WTC11 (cell line): ENCODE measurements at regions not wholly inside any gene's neighbourhood (a gene's known extent, or its start where the extent isn't known, plus 50 kb on each side); places are given as distances from the start of the nearest gene placed in this dataset.
A peak's percentile ranks its signal among the peaks of the same experiment; 100 is the strongest.

Source experiments
- ATAC-seq: fragments of 200-7000 bp; cut with Tn5 transposase; 2 replicates; pipeline ENCODE4 v1.10.0; 2021; ENCODE audit warnings: mild to moderate bottlenecking, moderate library complexity
- CTCF ChIA-PET: fragments of 300-600 bp; sonication (Branson Sonifier 250); formaldehyde crosslinking; loops from one replicate; lab custom pipeline; 2021; ENCODE audit warnings: antibody characterized with exemption; lab: Charles Lee
- POLR2A ChIA-PET: fragments of 350-600 bp; sonication (Branson Sonifier 250); formaldehyde crosslinking; loops from one replicate; lab custom pipeline; 2021; ENCODE audit warnings: antibody characterized with exemption; lab: Charles Lee
- DNase-seq: peaks from one replicate; pipeline ENCODE4 v3.0.0; 2021; ENCODE audit warnings: low spot score
- H3K27ac Mint-ChIP-seq: 2 replicates; pipeline ENCODE4 v1.8.0; 2021; ENCODE audit warnings: mixed read lengths
- H3K27me3 Mint-ChIP-seq: 2 replicates; pipeline ENCODE4 v1.8.0; 2021; ENCODE audit warnings: low read depth, mild to moderate bottlenecking, moderate library complexity, mixed read lengths
- H3K36me3 Mint-ChIP-seq: 2 replicates; pipeline ENCODE4 v1.8.0; 2021; ENCODE audit warnings: mixed read lengths
- H3K4me1 Mint-ChIP-seq: 2 replicates; pipeline ENCODE4 v1.8.0; 2022; ENCODE audit warnings: mixed read lengths
- H3K4me3 Mint-ChIP-seq: 2 replicates; pipeline ENCODE4 v1.8.0; 2021; ENCODE audit warnings: mild to moderate bottlenecking, moderate library complexity, mixed read lengths
- H3K9me3 Mint-ChIP-seq: 2 replicates; pipeline ENCODE4 v1.8.0; 2021; ENCODE audit warnings: mixed read lengths
- ELF4 ChIP-seq: sonication (generic); formaldehyde crosslinking; IDR thresholded peaks from 2 replicates; pipeline ENCODE4 v1.8.1; 2022; ENCODE audit warnings: low read depth, mild to moderate bottlenecking, moderate library complexity, missing genetic modification reagents
- GABPB1 ChIP-seq: sonication (generic); formaldehyde crosslinking; IDR thresholded peaks from 2 replicates; pipeline ENCODE4 v1.8.1; 2023; ENCODE audit warnings: mild to moderate bottlenecking, missing genetic modification reagents
- JAZF1 ChIP-seq: fragments of 250-450 bp; sonication (Bioruptor Pico); IDR thresholded peaks from 2 replicates; pipeline ENCODE4 v1.9.0; 2021; ENCODE audit warnings: moderate library complexity, mild to moderate bottlenecking, inconsistent platforms
- KAT7 ChIP-seq: sonication (generic); formaldehyde crosslinking; IDR thresholded peaks from 2 replicates; pipeline ENCODE4 v1.8.1; 2023; ENCODE audit warnings: missing genetic modification reagents, mild to moderate bottlenecking, borderline replicate concordance
- TCF7 ChIP-seq: sonication (generic); formaldehyde crosslinking; IDR thresholded peaks from 2 replicates; pipeline ENCODE4 v1.8.0; 2022; ENCODE audit warnings: mild to moderate bottlenecking, low read depth, missing genetic modification reagents, moderate library complexity
- ZNF396 ChIP-seq: fragments of 250-450 bp; sonication (Bioruptor Pico); IDR thresholded peaks from 2 replicates; pipeline ENCODE4 v1.8.0; 2021; ENCODE audit warnings: mild to moderate bottlenecking, moderate library complexity, borderline replicate concordance
- ZNF532 ChIP-seq: fragments of 250-450 bp; sonication (Bioruptor Pico); IDR thresholded peaks from 2 replicates; pipeline ENCODE4 v1.9.0; 2021; ENCODE audit warnings: mild to moderate bottlenecking, borderline replicate concordance
- ZNF671 ChIP-seq: fragments of 250-450 bp; sonication (Bioruptor Pico); IDR thresholded peaks from 2 replicates; pipeline ENCODE4 v1.8.0; 2021; ENCODE audit warnings: mild to moderate bottlenecking
- TF ChIP-seq, protein P1 (sequence below): sonication (generic); formaldehyde crosslinking; IDR thresholded peaks from 2 replicates; pipeline ENCODE4 v1.8.1; 2023; ENCODE audit warnings: mild to moderate bottlenecking, missing genetic modification reagents
- TF ChIP-seq, protein P2 (sequence below): fragments of 250-450 bp; sonication (Bioruptor Pico); IDR thresholded peaks from 2 replicates; pipeline ENCODE4 v1.9.0; 2021; ENCODE audit warnings: mild to moderate bottlenecking
- TF ChIP-seq, protein P3 (sequence below): fragments of 250-450 bp; sonication (Bioruptor Pico); IDR thresholded peaks from 2 replicates; pipeline ENCODE4 v1.8.0; 2021; ENCODE audit warnings: mild to moderate bottlenecking

- TF ChIP-seq, protein P1, sequence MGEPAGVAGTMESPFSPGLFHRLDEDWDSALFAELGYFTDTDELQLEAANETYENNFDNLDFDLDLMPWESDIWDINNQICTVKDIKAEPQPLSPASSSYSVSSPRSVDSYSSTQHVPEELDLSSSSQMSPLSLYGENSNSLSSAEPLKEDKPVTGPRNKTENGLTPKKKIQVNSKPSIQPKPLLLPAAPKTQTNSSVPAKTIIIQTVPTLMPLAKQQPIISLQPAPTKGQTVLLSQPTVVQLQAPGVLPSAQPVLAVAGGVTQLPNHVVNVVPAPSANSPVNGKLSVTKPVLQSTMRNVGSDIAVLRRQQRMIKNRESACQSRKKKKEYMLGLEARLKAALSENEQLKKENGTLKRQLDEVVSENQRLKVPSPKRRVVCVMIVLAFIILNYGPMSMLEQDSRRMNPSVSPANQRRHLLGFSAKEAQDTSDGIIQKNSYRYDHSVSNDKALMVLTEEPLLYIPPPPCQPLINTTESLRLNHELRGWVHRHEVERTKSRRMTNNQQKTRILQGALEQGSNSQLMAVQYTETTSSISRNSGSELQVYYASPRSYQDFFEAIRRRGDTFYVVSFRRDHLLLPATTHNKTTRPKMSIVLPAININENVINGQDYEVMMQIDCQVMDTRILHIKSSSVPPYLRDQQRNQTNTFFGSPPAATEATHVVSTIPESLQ (CRISPR knock-in tag): no peak
- TF ChIP-seq ZNF671 (CRISPR knock-in tag): no peak
These were observed 389.1 kb upstream of the KIF2A start (continued) for GRCh38 chr5:61916621-61917620.

DNA sequence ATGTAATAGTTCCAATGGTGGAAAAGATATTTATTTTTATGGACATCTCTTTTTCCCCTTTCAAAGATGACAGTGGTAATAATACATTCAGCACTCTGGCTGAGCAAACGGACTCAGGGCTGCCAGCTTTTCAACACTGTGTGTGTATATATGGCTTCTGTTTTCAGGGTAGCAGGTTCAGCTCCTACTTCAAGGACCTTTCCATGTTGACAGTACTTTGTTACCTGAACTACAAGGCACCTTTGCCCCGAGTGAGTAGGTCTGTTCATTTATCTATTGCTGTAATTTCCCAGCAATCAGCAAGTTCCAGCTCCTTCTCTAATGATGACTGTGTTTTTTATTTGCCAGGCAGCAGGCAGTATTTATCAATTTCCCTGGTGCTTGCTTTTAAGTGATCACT lies 387.4 kb upstream of the KIF2A start:
- DNase-seq (no peak), ATAC-seq (no peak)
- CTCF ChIA-PET: interaction anchor here (0.6 kb wide), 1 partner anchor 9 kb away, joined by 3 read pairs; no protein-coding TSS in a partner anchor
- H3K27ac Mint-ChIP-seq: no peak overlapping the region
- H3K36me3 Mint-ChIP-seq: peaks cover 4% of the 10 kb centered on the region; the same call in 1 of the 2 replicates
- H3K4me1 Mint-ChIP-seq: no peaks in the 10 kb centered on the region
- TF ChIP-seq KAT7: no peak
- no peak for TF ChIP-seq GABPB1 (CRISPR knock-in tag)
- TF ChIP-seq, protein P2, sequence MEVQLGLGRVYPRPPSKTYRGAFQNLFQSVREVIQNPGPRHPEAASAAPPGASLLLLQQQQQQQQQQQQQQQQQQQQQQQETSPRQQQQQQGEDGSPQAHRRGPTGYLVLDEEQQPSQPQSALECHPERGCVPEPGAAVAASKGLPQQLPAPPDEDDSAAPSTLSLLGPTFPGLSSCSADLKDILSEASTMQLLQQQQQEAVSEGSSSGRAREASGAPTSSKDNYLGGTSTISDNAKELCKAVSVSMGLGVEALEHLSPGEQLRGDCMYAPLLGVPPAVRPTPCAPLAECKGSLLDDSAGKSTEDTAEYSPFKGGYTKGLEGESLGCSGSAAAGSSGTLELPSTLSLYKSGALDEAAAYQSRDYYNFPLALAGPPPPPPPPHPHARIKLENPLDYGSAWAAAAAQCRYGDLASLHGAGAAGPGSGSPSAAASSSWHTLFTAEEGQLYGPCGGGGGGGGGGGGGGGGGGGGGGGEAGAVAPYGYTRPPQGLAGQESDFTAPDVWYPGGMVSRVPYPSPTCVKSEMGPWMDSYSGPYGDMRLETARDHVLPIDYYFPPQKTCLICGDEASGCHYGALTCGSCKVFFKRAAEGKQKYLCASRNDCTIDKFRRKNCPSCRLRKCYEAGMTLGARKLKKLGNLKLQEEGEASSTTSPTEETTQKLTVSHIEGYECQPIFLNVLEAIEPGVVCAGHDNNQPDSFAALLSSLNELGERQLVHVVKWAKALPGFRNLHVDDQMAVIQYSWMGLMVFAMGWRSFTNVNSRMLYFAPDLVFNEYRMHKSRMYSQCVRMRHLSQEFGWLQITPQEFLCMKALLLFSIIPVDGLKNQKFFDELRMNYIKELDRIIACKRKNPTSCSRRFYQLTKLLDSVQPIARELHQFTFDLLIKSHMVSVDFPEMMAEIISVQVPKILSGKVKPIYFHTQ (CRISPR knock-in tag): no peak
- no peak for TF ChIP-seq TCF7 (CRISPR knock-in tag)
- TF ChIP-seq ELF4 (CRISPR knock-in tag): no peak
- TF ChIP-seq, protein P3, sequence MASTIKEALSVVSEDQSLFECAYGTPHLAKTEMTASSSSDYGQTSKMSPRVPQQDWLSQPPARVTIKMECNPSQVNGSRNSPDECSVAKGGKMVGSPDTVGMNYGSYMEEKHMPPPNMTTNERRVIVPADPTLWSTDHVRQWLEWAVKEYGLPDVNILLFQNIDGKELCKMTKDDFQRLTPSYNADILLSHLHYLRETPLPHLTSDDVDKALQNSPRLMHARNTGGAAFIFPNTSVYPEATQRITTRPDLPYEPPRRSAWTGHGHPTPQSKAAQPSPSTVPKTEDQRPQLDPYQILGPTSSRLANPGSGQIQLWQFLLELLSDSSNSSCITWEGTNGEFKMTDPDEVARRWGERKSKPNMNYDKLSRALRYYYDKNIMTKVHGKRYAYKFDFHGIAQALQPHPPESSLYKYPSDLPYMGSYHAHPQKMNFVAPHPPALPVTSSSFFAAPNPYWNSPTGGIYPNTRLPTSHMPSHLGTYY: no peak
- H3K27me3 Mint-ChIP-seq: no peaks in the 10 kb centered on the region
- H3K4me3 Mint-ChIP-seq: no peak overlapping the region
- peaks cover 3% of the 10 kb centered on the region for H3K9me3 Mint-ChIP-seq
- POLR2A ChIA-PET: no interaction called here

GRCh38 chr5:61919920-61920319 lies 386.1 kb upstream of the KIF2A start:
- Mint-ChIP-seq H3K4me1 (peaks cover 6% of the 10 kb centered on the region), H3K9me3 (no peaks in the 10 kb centered on the region), H3K27ac (no peak overlapping the region), H3K27me3 (no peaks in the 10 kb centered on the region), H3K36me3 (no peaks in the 10 kb centered on the region), H3K4me3 (no peak overlapping the region)
- ChIA-PET CTCF (no interaction called here), POLR2A (no interaction called here)
- DNase-seq (no peak), ATAC-seq (no peak)
- TF ChIP-seq ZNF396 (CRISPR knock-in tag) (no peak), JAZF1 (CRISPR knock-in tag) (no peak), ZNF532 (CRISPR knock-in tag) (no peak), GABPB1 (CRISPR knock-in tag) (0 out of 2 replicates have a peak, but pooled peaks have one; percentile 23)
